GM12878 (cell line): ENCODE measurements at regions not wholly inside any gene's neighbourhood (a gene's known extent, or its start where the extent isn't known, plus 50 kb on each side); places are given as distances from the start of the nearest gene placed in this dataset.

Experiments
- ATF3 ChIP-seq: IDR thresholded peaks from 2 replicates; pipeline ENCODE4 v1.6.1; 2011; ENCODE audit warnings: low read depth, mild to moderate bottlenecking, low read length, moderate library complexity, borderline replicate concordance; ENCODE audit errors: extremely low read depth
- CUX1 ChIP-seq: IDR thresholded peaks from 2 replicates; pipeline ENCODE4 v1.6.1; 2012; ENCODE audit warnings: improper control_type of control experiment, low read depth, low read length; ENCODE audit not compliant: insufficient replicate concordance
- EGR1 ChIP-seq, 2 experiments: IDR thresholded peaks; 1 replicate in 1 of 2; 2 replicates in 1 of 2; pipeline ENCODE4 v1.6.1; 2011 to 2012; ENCODE audit warnings: low read depth in 2 of 2, low read length in 2 of 2, borderline replicate concordance in 1 of 2, mild to moderate bottlenecking in 1 of 2, moderate library complexity in 1 of 2
- HCFC1 ChIP-seq: fragments of 150-350 bp; IDR thresholded peaks from 2 replicates; pipeline ENCODE4 v1.6.1; 2014; ENCODE audit warnings: low read length
- HDAC2 ChIP-seq: fragments of 200-600 bp; sonication (generic); IDR thresholded peaks from 2 replicates; pipeline ENCODE4 v1.6.1; 2017
- NFXL1 ChIP-seq: fragments of 450-650 bp; IDR thresholded peaks from 2 replicates; pipeline ENCODE4 v1.6.1; 2017; ENCODE audit warnings: antibody characterized with exemption, mild to moderate bottlenecking, borderline replicate concordance
- NR2C1 ChIP-seq: fragments of 450-650 bp; IDR thresholded peaks from 2 replicates; pipeline ENCODE4 v1.6.1; 2017; ENCODE audit warnings: antibody characterized with exemption, mild to moderate bottlenecking, moderate library complexity
- SMC3 ChIP-seq: IDR thresholded peaks from 2 replicates; pipeline ENCODE4 v1.6.1; 2011; ENCODE audit warnings: low read length, improper control_type of control experiment, borderline replicate concordance
- SPI1 ChIP-seq: IDR thresholded peaks from 2 replicates; pipeline ENCODE4 v1.6.1; 2011; ENCODE audit warnings: low read depth, mild to moderate bottlenecking, low read length, moderate library complexity, borderline replicate concordance; ENCODE audit not compliant: insufficient read depth
- TF ChIP-seq, protein P1 (sequence below): fragments of 450-650 bp; conservative IDR thresholded peaks from 2 replicates; pipeline ENCODE4 v1.6.1; 2017; ENCODE audit warnings: mild to moderate bottlenecking, moderate library complexity

GRCh38 chr2:228720895-228721294, 539.4 kb upstream of the SPHKAP start (continued):
- TF ChIP-seq CUX1 (no peak), NR2C1 (no peak), ATF3 (no peak), NFXL1 (no peak), HCFC1 (no peak), HDAC2 (no peak), EGR1 (IDR thresholded peaks at IDR 0.05; ENCODE audit: borderline replicate concordance in 1 of 2, low read depth in 2 of 2, low read length in 2 of 2) (no peak), SMC3 (no peak), SPI1 (no peak)
- TF ChIP-seq, protein P1, sequence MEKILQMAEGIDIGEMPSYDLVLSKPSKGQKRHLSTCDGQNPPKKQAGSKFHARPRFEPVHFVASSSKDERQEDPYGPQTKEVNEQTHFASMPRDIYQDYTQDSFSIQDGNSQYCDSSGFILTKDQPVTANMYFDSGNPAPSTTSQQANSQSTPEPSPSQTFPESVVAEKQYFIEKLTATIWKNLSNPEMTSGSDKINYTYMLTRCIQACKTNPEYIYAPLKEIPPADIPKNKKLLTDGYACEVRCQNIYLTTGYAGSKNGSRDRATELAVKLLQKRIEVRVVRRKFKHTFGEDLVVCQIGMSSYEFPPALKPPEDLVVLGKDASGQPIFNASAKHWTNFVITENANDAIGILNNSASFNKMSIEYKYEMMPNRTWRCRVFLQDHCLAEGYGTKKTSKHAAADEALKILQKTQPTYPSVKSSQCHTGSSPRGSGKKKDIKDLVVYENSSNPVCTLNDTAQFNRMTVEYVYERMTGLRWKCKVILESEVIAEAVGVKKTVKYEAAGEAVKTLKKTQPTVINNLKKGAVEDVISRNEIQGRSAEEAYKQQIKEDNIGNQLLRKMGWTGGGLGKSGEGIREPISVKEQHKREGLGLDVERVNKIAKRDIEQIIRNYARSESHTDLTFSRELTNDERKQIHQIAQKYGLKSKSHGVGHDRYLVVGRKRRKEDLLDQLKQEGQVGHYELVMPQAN, result no peak
